ENCODE measurements at regions not wholly inside any gene's neighbourhood (a gene's known extent, or its start where the extent isn't known, plus 50 kb on each side); places are given as distances from the start of the nearest gene placed in this dataset.

GRCh38 chr12:77617818-77618217 is 212.9 kb upstream of the NAV3 start:
- Mint-ChIP-seq H3K27ac (no peak overlapping the region), H3K36me3 (no peaks in the 10 kb centered on the region), H3K9me3 (peaks cover 16% of the 10 kb centered on the region), H3K4me3 (no peak overlapping the region), H3K4me1 (no peaks in the 10 kb centered on the region)
- DNase-seq (ENCODE audit: low spot score in 2 of 2) (no peak), ATAC-seq (no peak)

DNA sequence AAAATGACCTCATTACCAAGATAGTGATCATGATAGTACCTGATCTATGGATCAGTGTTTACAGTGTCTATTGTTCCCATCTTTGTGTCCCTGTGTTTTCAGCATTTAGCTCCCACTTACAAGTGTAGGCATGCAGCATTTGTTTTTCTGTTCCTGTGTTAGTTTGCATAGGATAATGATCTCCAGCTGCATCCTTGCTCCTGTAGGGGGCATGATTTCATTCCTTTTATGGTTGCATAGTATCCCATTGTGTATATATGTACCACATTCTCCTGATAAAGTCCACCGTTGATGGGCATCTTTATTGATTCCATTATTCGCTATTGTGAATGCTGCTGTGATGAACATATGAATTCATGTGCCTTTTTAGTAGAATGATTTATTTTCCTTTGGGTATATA is 215.4 kb upstream of the NAV3 start:
- DNase-seq (ENCODE audit: low spot score in 2 of 2), result no peak
- H3K36me3 Mint-ChIP-seq, result no peaks in the 10 kb centered on the region
- no peak for ATAC-seq
- no peaks in the 10 kb centered on the region for H3K4me1 Mint-ChIP-seq
- no peak overlapping the region for H3K4me3 Mint-ChIP-seq
- H3K27ac Mint-ChIP-seq, result no peak overlapping the region
- H3K9me3 Mint-ChIP-seq, result peaks cover 17% of the 10 kb centered on the region

DNA sequence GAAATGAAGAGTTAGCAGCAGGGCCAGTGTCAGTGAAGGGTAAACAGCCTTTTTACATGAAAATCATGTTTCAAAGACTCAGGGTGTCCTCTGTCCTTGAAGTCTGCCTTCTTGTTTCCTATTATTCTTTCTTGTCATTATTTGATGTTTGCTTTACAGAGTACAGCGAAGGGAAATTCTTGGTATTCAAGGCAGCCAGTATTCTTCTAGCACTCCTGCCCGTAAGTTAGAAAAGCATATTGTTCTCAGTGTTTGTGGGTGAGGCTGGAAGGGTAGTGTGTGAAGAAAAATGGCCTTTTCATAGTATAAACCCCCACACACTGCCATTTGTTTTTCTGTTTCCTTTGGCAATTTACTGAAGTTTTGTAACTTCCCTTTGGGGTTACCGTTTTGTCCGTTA is 217.3 kb upstream of the NAV3 start:
- no peak for ATAC-seq
- no peak overlapping the region for H3K27ac Mint-ChIP-seq
- no peaks in the 10 kb centered on the region for H3K4me1 Mint-ChIP-seq
- H3K4me3 Mint-ChIP-seq, result no peak overlapping the region
- peaks cover 12% of the 10 kb centered on the region for H3K9me3 Mint-ChIP-seq
- DNase-seq (ENCODE audit: low spot score in 2 of 2), result no peak
- no peaks in the 10 kb centered on the region for H3K36me3 Mint-ChIP-seq

DNA sequence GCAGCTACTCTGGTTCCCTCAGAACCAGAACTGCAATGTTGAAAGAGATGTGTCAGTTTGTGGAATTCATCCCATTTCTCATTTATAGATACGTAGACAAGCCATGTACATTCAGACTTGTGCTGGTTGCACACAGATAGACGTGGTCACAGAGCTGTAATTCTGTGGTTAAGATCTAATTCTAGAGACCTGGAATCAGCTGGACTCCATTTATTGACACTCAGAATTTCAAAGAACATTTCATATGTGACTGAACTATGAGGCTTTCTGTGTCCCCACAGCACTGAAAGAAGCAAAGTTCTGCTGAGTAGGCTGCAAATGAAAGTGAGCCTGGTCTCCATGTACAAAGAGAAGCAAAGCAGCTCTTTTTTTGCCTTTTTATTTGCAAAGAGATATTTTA is 220.2 kb upstream of the NAV3 start:
- DNase-seq (ENCODE audit: low spot score in 2 of 2) (no peak), ATAC-seq (no peak)
- Mint-ChIP-seq H3K4me1 (no peaks in the 10 kb centered on the region), H3K27ac (no peak overlapping the region), H3K36me3 (no peaks in the 10 kb centered on the region), H3K9me3 (peaks cover 10% of the 10 kb centered on the region), H3K4me3 (no peak overlapping the region)

GRCh38 chr12:77609016-77609415 is 221.7 kb upstream of the NAV3 start:
- no peaks in the 10 kb centered on the region for H3K36me3 Mint-ChIP-seq
- H3K4me3 Mint-ChIP-seq, result no peak overlapping the region
- ATAC-seq (no peak), DNase-seq (ENCODE audit: low spot score in 2 of 2) (no peak)
- no peaks in the 10 kb centered on the region for H3K4me1 Mint-ChIP-seq
- peaks cover 9% of the 10 kb centered on the region for H3K9me3 Mint-ChIP-seq
- H3K27ac Mint-ChIP-seq, result no peak overlapping the region

DNA sequence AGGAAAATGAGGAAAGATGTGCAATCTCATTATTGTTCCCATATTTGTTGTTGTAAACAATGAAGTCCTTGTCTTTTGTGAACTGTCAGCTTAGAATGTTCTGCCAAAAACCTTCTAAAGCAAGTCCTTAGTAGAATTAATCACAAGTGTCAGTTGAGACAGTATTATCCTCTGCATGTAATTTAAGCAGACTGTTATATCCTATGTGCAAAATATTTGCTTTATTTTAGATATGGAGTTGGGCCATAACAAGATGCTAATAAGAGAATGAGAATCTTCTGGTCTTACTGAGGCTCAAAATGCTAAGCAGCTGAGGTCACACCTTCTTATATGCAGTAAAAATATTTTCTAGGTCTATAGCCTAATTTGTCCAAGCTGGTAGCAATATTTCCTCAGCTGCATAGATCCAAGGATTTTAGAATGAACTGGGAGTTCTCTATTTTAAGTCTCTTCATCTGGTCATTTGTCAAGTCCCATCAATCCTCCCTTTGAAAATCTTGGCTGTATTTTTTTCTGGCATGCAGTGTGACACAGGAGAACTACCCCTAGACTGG is 222.3 kb upstream of the NAV3 start:
- Mint-ChIP-seq H3K27ac (no peak overlapping the region), H3K9me3 (peaks cover 7% of the 10 kb centered on the region), H3K4me1 (no peaks in the 10 kb centered on the region), H3K4me3 (no peak overlapping the region), H3K36me3 (no peaks in the 10 kb centered on the region)
- no peak for ATAC-seq
- no peak for DNase-seq (ENCODE audit: low spot score in 2 of 2)

DNA sequence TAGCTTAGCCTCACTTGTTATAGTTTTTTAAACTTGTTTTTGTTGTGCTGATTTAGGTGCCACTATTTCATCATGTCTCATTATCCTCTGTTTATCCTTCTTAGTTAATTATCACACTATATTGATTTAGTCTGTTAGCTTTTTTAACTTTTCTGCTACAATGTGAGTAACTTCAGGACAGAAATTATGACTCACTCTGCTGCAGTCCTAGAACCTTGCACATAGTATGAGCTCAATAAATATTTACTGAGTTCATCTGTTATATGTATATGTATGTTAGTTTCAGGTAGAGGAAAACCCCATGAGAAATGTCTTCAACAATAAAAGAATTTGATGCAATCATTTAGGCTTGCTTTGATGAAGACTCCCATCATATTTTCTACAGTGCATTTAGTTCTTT is 224.3 kb upstream of the NAV3 start:
- no peak overlapping the region for H3K4me3 Mint-ChIP-seq
- ATAC-seq, result no peak
- H3K4me1 Mint-ChIP-seq, result no peaks in the 10 kb centered on the region
- H3K27ac Mint-ChIP-seq, result no peak overlapping the region
- H3K9me3 Mint-ChIP-seq, result peaks cover 3% of the 10 kb centered on the region
- no peaks in the 10 kb centered on the region for H3K36me3 Mint-ChIP-seq
- no peak for DNase-seq (ENCODE audit: low spot score in 2 of 2)

DNA sequence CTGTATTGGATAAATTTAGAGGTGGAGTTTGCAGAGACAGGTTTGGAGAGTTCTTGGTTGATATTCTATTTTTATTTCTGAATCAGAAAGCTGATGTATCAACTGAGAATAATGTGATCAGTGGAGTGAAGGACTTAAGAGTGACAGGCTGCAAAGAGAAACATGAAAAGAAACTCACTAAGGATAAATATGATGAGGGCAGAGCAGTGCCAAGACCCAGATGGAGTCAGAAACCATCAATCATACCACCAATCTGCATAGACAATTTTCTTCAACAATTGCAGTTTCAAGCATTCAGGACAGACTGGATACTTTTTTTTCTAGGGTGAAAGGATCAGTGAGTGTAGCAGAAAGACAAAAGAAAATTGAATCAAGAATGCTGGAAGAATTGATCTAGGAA is 226.7 kb upstream of the NAV3 start:
- DNase-seq (ENCODE audit: low spot score in 2 of 2) (no peak), ATAC-seq (no peak)
- peaks cover 3% of the 10 kb centered on the region for H3K9me3 Mint-ChIP-seq
- H3K4me3 Mint-ChIP-seq, result no peak overlapping the region
- H3K36me3 Mint-ChIP-seq, result no peaks in the 10 kb centered on the region
- H3K27ac Mint-ChIP-seq, result no peak overlapping the region
- H3K4me1 Mint-ChIP-seq, result no peaks in the 10 kb centered on the region

DNA sequence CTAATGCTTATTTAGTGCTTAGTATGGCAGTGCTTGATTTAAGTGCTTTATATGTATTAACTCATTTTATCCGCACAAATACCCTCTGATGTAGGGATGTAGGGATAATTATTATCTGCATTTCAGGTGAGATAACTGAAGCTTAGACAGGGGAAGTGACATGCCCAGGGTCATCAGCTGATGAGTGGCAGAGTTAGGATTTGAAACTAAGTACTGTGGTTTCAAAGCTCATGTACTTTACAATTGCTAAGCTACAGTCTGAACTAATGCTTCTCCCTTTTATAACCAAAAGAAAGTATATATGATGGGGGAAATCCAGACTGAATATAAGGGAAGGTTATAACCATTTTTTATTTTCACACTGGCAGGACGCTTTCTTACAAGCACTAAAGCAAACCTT is 229.6 kb upstream of the NAV3 start:
- Mint-ChIP-seq H3K36me3 (no peaks in the 10 kb centered on the region), H3K27ac (no peak overlapping the region), H3K9me3 (peaks cover 3% of the 10 kb centered on the region), H3K4me1 (no peaks in the 10 kb centered on the region), H3K4me3 (no peak overlapping the region)
- no peak for ATAC-seq
- DNase-seq (ENCODE audit: low spot score in 2 of 2), result no peak

DNA sequence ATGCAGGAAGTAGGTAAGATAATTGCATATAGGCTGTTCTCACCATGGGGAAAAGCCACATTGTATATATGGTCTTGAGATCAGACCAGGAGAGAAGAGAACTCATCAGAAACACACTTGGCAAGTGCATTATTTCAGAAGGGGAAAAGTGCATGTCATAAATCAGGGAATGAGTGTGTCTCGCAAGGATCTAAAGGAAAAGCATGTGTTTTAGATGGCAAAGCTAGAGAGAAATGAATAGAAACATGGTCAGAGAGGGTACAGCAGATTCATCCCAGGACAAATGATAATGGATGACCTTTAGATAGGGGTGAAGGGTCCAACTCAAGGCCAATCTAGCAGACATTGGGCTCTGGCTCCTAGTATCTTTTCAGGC is 230.2 kb upstream of the NAV3 start:
- Mint-ChIP-seq H3K36me3 (no peaks in the 10 kb centered on the region), H3K9me3 (peaks cover 3% of the 10 kb centered on the region), H3K4me3 (no peak overlapping the region), H3K27ac (no peak overlapping the region), H3K4me1 (no peaks in the 10 kb centered on the region)
- DNase-seq (ENCODE audit: low spot score in 2 of 2), result no peak
- no peak for ATAC-seq

- no peak overlapping the region for H3K4me3 Mint-ChIP-seq
- H3K9me3 Mint-ChIP-seq, result peaks cover 5% of the 10 kb centered on the region
- DNase-seq (ENCODE audit: low spot score in 2 of 2) (no peak), ATAC-seq (no peak)
- no peak overlapping the region for H3K27ac Mint-ChIP-seq
- no peaks in the 10 kb centered on the region for H3K36me3 Mint-ChIP-seq
- no peaks in the 10 kb centered on the region for H3K4me1 Mint-ChIP-seq
These were observed 230.8 kb upstream of the NAV3 start for GRCh38 chr12:77599782-77600467.

GRCh38 chr12:77594366-77594765 is 236.3 kb upstream of the NAV3 start:
- Mint-ChIP-seq H3K9me3 (peaks cover 3% of the 10 kb centered on the region), H3K36me3 (no peaks in the 10 kb centered on the region), H3K27ac (no peak overlapping the region), H3K4me1 (no peaks in the 10 kb centered on the region), H3K4me3 (no peak overlapping the region)
- ATAC-seq (no peak), DNase-seq (ENCODE audit: low spot score in 2 of 2) (no peak)

- Mint-ChIP-seq H3K36me3 (no peaks in the 10 kb centered on the region), H3K4me3 (no peak overlapping the region), H3K27ac (no peak overlapping the region), H3K9me3 (peaks cover 3% of the 10 kb centered on the region), H3K4me1 (no peaks in the 10 kb centered on the region)
- DNase-seq (ENCODE audit: low spot score in 2 of 2) (no peak), ATAC-seq (no peak)
These were observed 237.9 kb upstream of the NAV3 start for GRCh38 chr12:77592836-77593235.

DNA sequence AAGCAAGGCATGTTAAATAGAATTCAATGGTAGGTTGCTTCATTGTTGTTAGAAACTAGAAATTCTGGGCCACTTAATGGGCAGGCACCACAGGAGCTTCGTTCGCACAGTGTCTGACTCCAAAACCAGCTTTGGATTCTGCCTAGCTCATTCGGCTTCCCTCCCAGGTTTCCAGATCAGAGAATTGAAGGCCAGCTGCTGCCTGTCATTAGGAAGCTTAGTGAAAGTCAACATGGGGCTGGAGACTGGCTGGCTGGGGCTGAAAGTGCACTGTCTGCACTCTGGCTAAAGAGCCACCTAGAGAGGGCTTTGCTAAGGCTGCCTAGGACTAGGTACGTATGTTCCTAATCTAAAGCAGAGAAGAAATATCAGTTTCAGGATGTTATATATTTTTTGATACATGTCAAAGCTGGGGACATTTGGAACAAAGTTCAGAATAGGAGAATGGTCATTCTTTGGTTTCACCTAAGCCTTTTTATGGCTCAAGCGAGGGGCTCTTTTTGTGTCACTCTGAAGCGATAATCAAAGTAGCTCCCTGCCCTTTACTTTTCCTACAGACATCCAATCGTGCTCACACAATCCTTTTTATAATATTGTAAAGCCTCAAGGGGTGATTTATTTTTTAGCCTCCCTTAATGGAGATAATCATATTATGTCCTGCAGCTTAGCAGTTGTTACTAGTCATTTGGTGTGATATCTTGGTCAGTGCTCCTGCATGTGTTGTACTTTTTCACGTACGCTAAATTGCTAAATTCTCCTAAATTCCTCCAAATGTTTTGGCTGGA is 238.5 kb upstream of the NAV3 start:
- Mint-ChIP-seq H3K4me1 (no peaks in the 10 kb centered on the region), H3K4me3 (no peak overlapping the region), H3K36me3 (no peaks in the 10 kb centered on the region), H3K9me3 (peaks cover 3% of the 10 kb centered on the region), H3K27ac (no peak overlapping the region)
- ATAC-seq (no peak), DNase-seq (ENCODE audit: low spot score in 2 of 2) (no peak)

DNA sequence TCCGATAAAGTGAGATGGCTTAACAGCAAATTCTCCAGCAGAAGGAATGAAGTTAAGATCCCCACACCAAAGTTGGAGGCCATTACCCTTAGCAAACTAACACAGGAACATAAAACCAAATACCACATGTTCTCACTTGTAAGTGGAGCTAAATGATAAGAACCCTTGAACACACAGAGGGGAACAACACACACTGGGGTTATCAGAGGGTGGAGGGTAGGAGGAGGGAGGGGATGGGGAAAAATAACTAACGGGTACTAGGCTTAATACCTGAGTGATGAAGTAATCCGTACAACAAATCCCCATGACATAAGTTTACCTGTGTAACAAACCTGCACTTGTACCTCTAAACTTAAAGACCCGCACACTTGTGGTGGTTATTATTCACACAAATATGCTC is 240.4 kb upstream of the NAV3 start:
- DNase-seq (ENCODE audit: low spot score in 2 of 2), result no peak
- no peaks in the 10 kb centered on the region for H3K36me3 Mint-ChIP-seq
- H3K9me3 Mint-ChIP-seq, result peaks cover 3% of the 10 kb centered on the region
- ATAC-seq, result no peak
- H3K27ac Mint-ChIP-seq, result no peak overlapping the region
- no peak overlapping the region for H3K4me3 Mint-ChIP-seq
- H3K4me1 Mint-ChIP-seq, result no peaks in the 10 kb centered on the region

GRCh38 chr12:77584860-77585259 is 245.8 kb upstream of the NAV3 start:
- ATAC-seq (no peak), DNase-seq (ENCODE audit: low spot score in 2 of 2) (no peak)
- peaks cover 7% of the 10 kb centered on the region for H3K9me3 Mint-ChIP-seq
- H3K36me3 Mint-ChIP-seq, result no peaks in the 10 kb centered on the region
- H3K4me3 Mint-ChIP-seq, result no peak overlapping the region
- H3K27ac Mint-ChIP-seq, result no peak overlapping the region
- H3K4me1 Mint-ChIP-seq, result no peaks in the 10 kb centered on the region

All from stimulated activated effector memory CD8-positive, alpha-beta T cell treated with anti-CD3 and anti-CD28 coated beads, Interleukin-12 subunit alpha, Interleukin-12 subunit beta, amount 100 ng/mL, for 72 hours (primary cell).